ENCODE measurements at regions not wholly inside any gene's neighbourhood (a gene's known extent, or its start where the extent isn't known, plus 50 kb on each side); places are given as distances from the start of the nearest gene placed in this dataset.

- TF ChIP-seq RAD21 (IDR thresholded peaks at IDR 0.05; ENCODE audit: low read depth) (no peak), FOXM1 (IDR thresholded peaks at IDR 0.05; ENCODE audit: borderline replicate concordance, low read depth) (no peak), MAX (IDR thresholded peaks at IDR 0.05) (no peak), CREB1 (IDR thresholded peaks at IDR 0.05; ENCODE audit: low read depth) (no peak)
Observed at GRCh38 chr17:77315010-77315409, 174.2 kb downstream of the SEC14L1 start.

Data from Ishikawa (cell line).